Suprapubic skin (tissue), 3 donors: ENCODE measurements at regions not wholly inside any gene's neighbourhood (a gene's known extent, or its start where the extent isn't known, plus 50 kb on each side); places are given as distances from the start of the nearest gene placed in this dataset.

Source experiments
- POLR2A ChIP-seq, 2 donors: fragments of 450-650 bp; IDR thresholded peaks; one replicate each; pipeline ENCODE4 v1.6.1; 2017; ENCODE audit warnings: antibody characterized with exemption in 2 of 2, mild to moderate bottlenecking in 2 of 2, moderate library complexity in 2 of 2
- TF ChIP-seq, protein P1 (sequence below), 2 donors: fragments of 200-600 bp in 1 of 2; fragments of 450-650 bp in 1 of 2; sonication (generic) in 1 of 2; IDR thresholded peaks; one replicate each; pipeline ENCODE4 v1.5.1; 2016 to 2019; ENCODE audit warnings: antibody characterized with exemption in 2 of 2, mild to moderate bottlenecking in 1 of 2, moderate library complexity in 1 of 2

DNA sequence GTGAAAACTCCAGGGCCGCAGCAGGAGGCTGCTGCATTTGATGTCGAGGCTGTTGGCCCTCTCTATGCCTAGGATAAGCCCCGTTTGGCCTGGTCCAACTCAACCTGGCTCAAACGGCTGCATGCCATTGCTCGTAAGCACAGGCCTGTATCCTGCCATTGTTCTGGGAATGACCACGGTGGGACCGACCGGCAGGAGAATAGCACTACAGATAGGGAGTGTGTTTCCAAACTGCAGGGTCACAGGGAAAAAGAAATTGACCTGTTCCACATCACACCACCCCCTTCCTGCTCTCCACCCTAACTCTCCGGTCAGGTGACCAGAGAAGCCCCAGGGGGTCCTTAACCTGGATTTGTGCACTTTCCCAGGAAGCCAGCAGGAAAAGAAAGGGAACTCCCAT, 278.7 kb upstream of the KLF4 start:
- TF ChIP-seq POLR2A (IDR thresholded peaks at IDR 0.05): no peak
- TF ChIP-seq, protein P1, sequence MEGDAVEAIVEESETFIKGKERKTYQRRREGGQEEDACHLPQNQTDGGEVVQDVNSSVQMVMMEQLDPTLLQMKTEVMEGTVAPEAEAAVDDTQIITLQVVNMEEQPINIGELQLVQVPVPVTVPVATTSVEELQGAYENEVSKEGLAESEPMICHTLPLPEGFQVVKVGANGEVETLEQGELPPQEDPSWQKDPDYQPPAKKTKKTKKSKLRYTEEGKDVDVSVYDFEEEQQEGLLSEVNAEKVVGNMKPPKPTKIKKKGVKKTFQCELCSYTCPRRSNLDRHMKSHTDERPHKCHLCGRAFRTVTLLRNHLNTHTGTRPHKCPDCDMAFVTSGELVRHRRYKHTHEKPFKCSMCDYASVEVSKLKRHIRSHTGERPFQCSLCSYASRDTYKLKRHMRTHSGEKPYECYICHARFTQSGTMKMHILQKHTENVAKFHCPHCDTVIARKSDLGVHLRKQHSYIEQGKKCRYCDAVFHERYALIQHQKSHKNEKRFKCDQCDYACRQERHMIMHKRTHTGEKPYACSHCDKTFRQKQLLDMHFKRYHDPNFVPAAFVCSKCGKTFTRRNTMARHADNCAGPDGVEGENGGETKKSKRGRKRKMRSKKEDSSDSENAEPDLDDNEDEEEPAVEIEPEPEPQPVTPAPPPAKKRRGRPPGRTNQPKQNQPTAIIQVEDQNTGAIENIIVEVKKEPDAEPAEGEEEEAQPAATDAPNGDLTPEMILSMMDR (IDR thresholded peaks at IDR 0.05): no peak
